Right lobe of liver (tissue), 6 donors: ENCODE measurements at regions not wholly inside any gene's neighbourhood (a gene's known extent, or its start where the extent isn't known, plus 50 kb on each side); places are given as distances from the start of the nearest gene placed in this dataset.

Experiments
- ATAC-seq, 4 donors: fragments of 200-7000 bp; cut with Tn5 transposase; one replicate each; pipeline ENCODE4 v1.9.1; 2020; ENCODE audit warnings: mild to moderate bottlenecking in 4 of 4, moderate library complexity in 4 of 4
- DNase-seq, 3 donors: peaks; one replicate each; pipeline ENCODE4 v3.0.0-alpha.2; 2020
- H3K27ac ChIP-seq, 3 donors: fragments of 200-600 bp; one replicate each; pipeline ENCODE4 v1.8.0; 2022
- H3K27me3 ChIP-seq, 2 donors: fragments of 200-600 bp; one replicate each; pipeline ENCODE4 v1.8.0; 2022
- H3K36me3 ChIP-seq, 4 donors: fragments of 200-600 bp; sonication (generic) in 1 of 4; one replicate each; pipeline versions ENCODE4 v1.5.1 to v1.8.0; 2017 to 2022; ENCODE audit warnings: control low read depth in 1 of 4
- H3K4me1 ChIP-seq, 4 donors: fragments of 200-600 bp; sonication (generic) in 1 of 4; one replicate each; pipeline versions ENCODE4 v1.5.1 to v1.8.0; 2017 to 2022; ENCODE audit warnings: control low read depth in 1 of 4
- H3K4me3 ChIP-seq, 3 donors: fragments of 200-600 bp; one replicate each; pipeline ENCODE4 v1.8.0; 2022
- H3K9me3 ChIP-seq, 4 donors: fragments of 200-600 bp; sonication (generic) in 1 of 4; one replicate each; pipeline versions ENCODE4 v1.5.1 to v1.8.0; 2017 to 2022; ENCODE audit warnings: control low read depth in 1 of 4
- POLR2A ChIP-seq: fragments of 450-650 bp; IDR thresholded peaks from one replicate; pipeline ENCODE4 v1.6.1; 2017; ENCODE audit warnings: antibody characterized with exemption, mild to moderate bottlenecking
- WGBS: methylation state at CpG from one replicate; pipeline ENCODE4 v1.1.6; 2018; ENCODE audit warnings: low coverage, low lambda C conversion rate; ENCODE audit not compliant: insufficient coverage; ENCODE audit errors: missing lambda C conversion rate; 5-methylcytosine and 5-hydroxymethylcytosine counted together
- intact Hi-C, 2 donors: fragments of 100-400 bp; cut with DNase I; formaldehyde crosslinking; loops; one replicate each; pipeline versions ENCODE4 v1.11.2 to v1.14.1; 2022
- TF ChIP-seq, protein P1 (sequence below), 4 donors: fragments of 200-600 bp in 3 of 4; fragments of 450-650 bp in 1 of 4; IDR thresholded peaks; one replicate each; pipeline versions ENCODE4 v1.5.1 to v1.8.0; 2016 to 2022; ENCODE audit warnings: antibody characterized with exemption in 4 of 4, mild to moderate bottlenecking in 2 of 4
- donor health status: DM: no; HTN: yes; CAD: no.
- donor health status: DM: no; HTN: no; CAD: no.
- donor health status: DM: no; HTN: no; CAD: no.
- donor health status: DM: no; HTN: yes; CAD: no.
- donor health status: DM: no; HTN: yes; CAD: no.

- Histone ChIP-seq H3K4me1 (no peaks in the 10 kb centered on the region), H3K9me3 (no peaks in the 10 kb centered on the region), H3K4me3 (no peak overlapping the region), H3K27me3 (no peaks in the 10 kb centered on the region), H3K27ac (no peak overlapping the region), H3K36me3 (no peaks in the 10 kb centered on the region)
- ATAC-seq (no peak), DNase-seq (no peak)
- 47% methylated on average over 5 of the region's 5 CpGs for WGBS
- no peak for TF ChIP-seq POLR2A
- TF ChIP-seq, protein P1, sequence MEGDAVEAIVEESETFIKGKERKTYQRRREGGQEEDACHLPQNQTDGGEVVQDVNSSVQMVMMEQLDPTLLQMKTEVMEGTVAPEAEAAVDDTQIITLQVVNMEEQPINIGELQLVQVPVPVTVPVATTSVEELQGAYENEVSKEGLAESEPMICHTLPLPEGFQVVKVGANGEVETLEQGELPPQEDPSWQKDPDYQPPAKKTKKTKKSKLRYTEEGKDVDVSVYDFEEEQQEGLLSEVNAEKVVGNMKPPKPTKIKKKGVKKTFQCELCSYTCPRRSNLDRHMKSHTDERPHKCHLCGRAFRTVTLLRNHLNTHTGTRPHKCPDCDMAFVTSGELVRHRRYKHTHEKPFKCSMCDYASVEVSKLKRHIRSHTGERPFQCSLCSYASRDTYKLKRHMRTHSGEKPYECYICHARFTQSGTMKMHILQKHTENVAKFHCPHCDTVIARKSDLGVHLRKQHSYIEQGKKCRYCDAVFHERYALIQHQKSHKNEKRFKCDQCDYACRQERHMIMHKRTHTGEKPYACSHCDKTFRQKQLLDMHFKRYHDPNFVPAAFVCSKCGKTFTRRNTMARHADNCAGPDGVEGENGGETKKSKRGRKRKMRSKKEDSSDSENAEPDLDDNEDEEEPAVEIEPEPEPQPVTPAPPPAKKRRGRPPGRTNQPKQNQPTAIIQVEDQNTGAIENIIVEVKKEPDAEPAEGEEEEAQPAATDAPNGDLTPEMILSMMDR (IDR thresholded peaks at IDR 0.05) = no peak
- intact Hi-C loops = loop anchor here in 1 of 2 donors (10.0 kb wide), 1 partner anchor 45 kb away; no protein-coding TSS in a partner anchor
Measured at GRCh38 chr20:41939659-41940058, 321.5 kb upstream of the CHD6 start.

DNA sequence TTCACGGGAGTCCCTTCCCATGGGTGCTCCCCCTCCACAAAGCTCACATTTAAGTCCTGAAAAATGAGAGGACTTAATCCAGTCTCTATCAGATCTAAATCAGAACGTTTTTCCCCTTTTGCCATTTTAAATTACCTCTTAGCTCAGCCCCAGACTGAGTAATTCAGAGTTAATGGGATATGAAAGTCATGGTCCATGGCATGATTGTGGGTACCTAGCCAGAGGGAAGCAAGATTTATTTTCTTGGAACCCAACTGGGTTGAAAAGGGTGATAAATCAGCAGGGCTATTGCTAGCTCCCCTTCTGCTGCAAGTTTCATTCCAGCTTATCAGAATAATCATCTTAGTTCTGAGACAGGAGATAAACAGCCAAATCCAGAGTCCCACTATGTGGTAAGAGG, 320.2 kb upstream of the CHD6 start:
- no peak overlapping the region for H3K4me3 ChIP-seq
- H3K27me3 ChIP-seq = no peaks in the 10 kb centered on the region
- no peaks in the 10 kb centered on the region for H3K36me3 ChIP-seq
- intact Hi-C loops = loop anchor here in 1 of 2 donors (10.0 kb wide), 1 partner anchor 46 kb away; no protein-coding TSS in a partner anchor
- DNase-seq = no peak
- ATAC-seq = no peak
- 21% methylated on average over 2 of the region's 2 CpGs for WGBS
- H3K9me3 ChIP-seq = no peaks in the 10 kb centered on the region
- TF ChIP-seq POLR2A = no peak
- TF ChIP-seq, protein P1 (IDR thresholded peaks at IDR 0.05) = no peak
- H3K27ac ChIP-seq = no peak overlapping the region
- H3K4me1 ChIP-seq = no peaks in the 10 kb centered on the region

DNA sequence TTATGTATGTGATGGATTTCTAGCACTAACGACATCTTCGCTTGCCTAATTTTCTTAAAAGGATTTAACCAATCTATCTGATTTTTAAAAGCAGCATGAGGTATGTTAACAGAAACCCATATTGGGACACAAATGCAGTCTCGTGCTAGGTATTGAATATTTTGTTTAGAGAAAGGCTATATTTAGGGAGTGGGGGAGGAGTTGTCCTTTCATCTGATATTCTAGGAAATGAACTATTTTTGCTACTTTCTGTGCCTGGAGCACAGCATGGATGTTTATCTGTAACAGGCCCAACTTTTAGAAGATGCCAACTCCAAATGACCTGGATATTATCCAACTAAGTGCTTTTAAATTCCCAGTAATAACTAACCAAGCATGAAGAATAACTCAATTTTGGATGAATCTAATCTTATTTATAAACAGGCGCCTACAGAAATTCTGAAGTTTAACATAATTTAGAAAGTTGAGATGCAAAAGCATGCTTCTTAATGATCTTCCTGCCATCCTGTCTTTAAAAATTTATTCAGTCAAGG, 317.1 kb upstream of the CHD6 start:
- TF ChIP-seq, protein P1 (IDR thresholded peaks at IDR 0.05) = no peak
- no peak for TF ChIP-seq POLR2A
- intact Hi-C loops = loop anchor here in 1 of 2 donors (10.0 kb wide), 1 partner anchor 49 kb away; no protein-coding TSS in a partner anchor
- WGBS = 53% methylated on average over 4 of the region's 4 CpGs
- Histone ChIP-seq H3K4me1 (no peaks in the 10 kb centered on the region), H3K27ac (no peak overlapping the region), H3K36me3 (no peaks in the 10 kb centered on the region), H3K4me3 (no peak overlapping the region), H3K27me3 (no peaks in the 10 kb centered on the region), H3K9me3 (no peaks in the 10 kb centered on the region)
- DNase-seq = no peak
- no peak for ATAC-seq

GRCh38 chr20:41932431-41932830, 314.3 kb upstream of the CHD6 start:
- no peak for TF ChIP-seq POLR2A
- DNase-seq = no peak
- Histone ChIP-seq H3K27ac (no peak overlapping the region), H3K9me3 (no peaks in the 10 kb centered on the region), H3K36me3 (no peaks in the 10 kb centered on the region), H3K27me3 (no peaks in the 10 kb centered on the region), H3K4me3 (no peak overlapping the region), H3K4me1 (no peaks in the 10 kb centered on the region)
- no peak for ATAC-seq
- intact Hi-C loops = loop anchor here in 1 of 2 donors (10.0 kb wide), 1 partner anchor 52 kb away; no protein-coding TSS in a partner anchor
- WGBS = 45% methylated on average over 4 of the region's 7 CpGs

GRCh38 chr20:41927655-41928054, 309.5 kb upstream of the CHD6 start:
- Histone ChIP-seq H3K36me3 (no peaks in the 10 kb centered on the region), H3K9me3 (no peaks in the 10 kb centered on the region), H3K4me1 (no peaks in the 10 kb centered on the region), H3K27me3 (no peaks in the 10 kb centered on the region), H3K27ac (no peak overlapping the region), H3K4me3 (no peak overlapping the region)
- intact Hi-C loops = no loop called here
- TF ChIP-seq, protein P1 (IDR thresholded peaks at IDR 0.05) = no peak
- no peak for TF ChIP-seq POLR2A
- ATAC-seq (no peak), DNase-seq (no peak)
- 36% methylated on average over 2 of the region's 2 CpGs for WGBS
